PC-9 (cell line): ENCODE measurements at regions not wholly inside any gene's neighbourhood (a gene's known extent, or its start where the extent isn't known, plus 50 kb on each side); places are given as distances from the start of the nearest gene placed in this dataset.

Source experiments
- BruUV-seq: library from RNA; stranded (reverse); fragments of 400-500 nt; replicated peaks from 2 replicates; lab custom pipeline; 2021; lab: Mats Ljungman, UMichigan
- CTCF ChIA-PET: fragments of 300-600 bp; sonication (Branson Sonifier 250); formaldehyde crosslinking; loops from one replicate; lab custom pipeline; 2022; ENCODE audit warnings: antibody characterized with exemption; lab: Charles Lee
- POLR2A ChIA-PET: fragments of 300-600 bp; sonication (Branson Sonifier 250); formaldehyde crosslinking; loops from one replicate; lab custom pipeline; 2022; ENCODE audit warnings: antibody characterized with exemption; ENCODE audit not compliant: unreplicated experiment; lab: Charles Lee
- DNase-seq, 2 experiments: peaks; one replicate each; pipeline versions ENCODE4 v3.0.0 to v3.0.0-alpha.2; 2015 to 2022; ENCODE audit warnings: mixed read lengths in 1 of 2
- H2AFZ ChIP-seq: fragments of 200-600 bp; sonication (generic); 2 replicates; pipeline ENCODE4 v1.8.1; 2017; ENCODE audit warnings: antibody characterized with exemption
- H3F3A ChIP-seq: fragments of 200-600 bp; sonication (generic); 2 replicates; pipeline ENCODE4 v1.8.1; 2017; ENCODE audit warnings: antibody characterized with exemption, mild to moderate bottlenecking, low read depth; ENCODE audit not compliant: insufficient read depth
- H3K27ac ChIP-seq: fragments of 200-600 bp; sonication (generic); 2 replicates; pipeline ENCODE4 v1.6.1; 2016; ENCODE audit warnings: mixed run types
- H3K27me3 ChIP-seq: fragments of 200-600 bp; sonication (generic); 2 replicates; pipeline ENCODE4 v1.6.1; 2016; ENCODE audit warnings: low read depth, mixed run types; ENCODE audit not compliant: insufficient read depth
- H3K36me3 ChIP-seq: fragments of 200-600 bp; sonication (generic); 2 replicates; pipeline ENCODE4 v1.6.1; 2016; ENCODE audit warnings: low read depth, mixed run types
- H3K4me1 ChIP-seq: fragments of 200-600 bp; sonication (generic); replicated peaks from 2 replicates; pipeline ENCODE4 v1.6.1; 2016; ENCODE audit warnings: mixed run types; ENCODE audit not compliant: insufficient read depth
- H3K4me2 ChIP-seq: fragments of 200-600 bp; sonication (generic); 2 replicates; pipeline ENCODE4 v1.6.1; 2017; ENCODE audit warnings: mixed run types
- H3K4me3 ChIP-seq: fragments of 200-600 bp; sonication (generic); 2 replicates; pipeline ENCODE4 v1.6.1; 2016; ENCODE audit warnings: mixed run types
- H3K79me2 ChIP-seq: fragments of 200-600 bp; sonication (generic); 2 replicates; pipeline ENCODE4 v1.6.1; 2017; ENCODE audit warnings: low read depth, mixed run types
- H3K9me2 ChIP-seq: fragments of 200-600 bp; sonication (generic); 2 replicates; pipeline ENCODE4 v1.8.1; 2017; ENCODE audit warnings: mild to moderate bottlenecking; ENCODE audit not compliant: insufficient read depth
- H3K9me3 ChIP-seq: fragments of 200-600 bp; sonication (generic); 2 replicates; pipeline ENCODE4 v1.8.1; 2016; ENCODE audit warnings: low read depth; ENCODE audit not compliant: insufficient read depth
- H4K20me1 ChIP-seq: fragments of 200-600 bp; sonication (generic); 2 replicates; pipeline ENCODE4 v1.8.1; 2017; ENCODE audit not compliant: insufficient read depth
- CTCF ChIP-seq: fragments of 200-600 bp; sonication (generic); conservative IDR thresholded peaks from 2 replicates; pipeline ENCODE4 v1.6.1; 2017; ENCODE audit warnings: mixed run types, antibody characterized with exemption, mild to moderate bottlenecking, moderate library complexity
- EZH2 ChIP-seq: fragments of 200-600 bp; sonication (generic); IDR thresholded peaks from 2 replicates; pipeline ENCODE4 v1.8.0; 2017; ENCODE audit warnings: antibody characterized with exemption, low read depth
- intact Hi-C: fragments of 100-400 bp; cut with micrococcal nuclease; formaldehyde crosslinking; loops from one replicate; pipeline ENCODE4 v1.10.0; 2022; ENCODE audit not compliant: unreplicated experiment

- no peaks in the 10 kb centered on the region for H3K36me3 ChIP-seq
- ChIA-PET POLR2A (no interaction called here), CTCF (no interaction called here)
- DNase-seq, result no peak
- H4K20me1 ChIP-seq, result no peaks in the 10 kb centered on the region
- no peak overlapping the region for H3K4me3 ChIP-seq
- no TSS peak for BruUV-seq
- no peaks in the 10 kb centered on the region for H3K9me2 ChIP-seq
- H2AFZ ChIP-seq, result no peak overlapping the region
- H3K9me3 ChIP-seq, result no peaks in the 10 kb centered on the region
- H3K4me1 ChIP-seq, result no peaks in the 10 kb centered on the region
- H3K27me3 ChIP-seq, result 0 out of 2 replicates have a peak, but pooled peaks cover 7% of the 10 kb centered on the region
- intact Hi-C loops, result no loop called here
- no peaks in the 10 kb centered on the region for H3F3A ChIP-seq
- H3K79me2 ChIP-seq, result no peaks in the 10 kb centered on the region
- TF ChIP-seq EZH2, result no peak
- TF ChIP-seq CTCF, result no peak
- no peak overlapping the region for H3K27ac ChIP-seq
- no peak overlapping the region for H3K4me2 ChIP-seq
These were observed 75.9 kb upstream of the PMFBP1 start for GRCh38 chr16:72247821-72248253.

DNA sequence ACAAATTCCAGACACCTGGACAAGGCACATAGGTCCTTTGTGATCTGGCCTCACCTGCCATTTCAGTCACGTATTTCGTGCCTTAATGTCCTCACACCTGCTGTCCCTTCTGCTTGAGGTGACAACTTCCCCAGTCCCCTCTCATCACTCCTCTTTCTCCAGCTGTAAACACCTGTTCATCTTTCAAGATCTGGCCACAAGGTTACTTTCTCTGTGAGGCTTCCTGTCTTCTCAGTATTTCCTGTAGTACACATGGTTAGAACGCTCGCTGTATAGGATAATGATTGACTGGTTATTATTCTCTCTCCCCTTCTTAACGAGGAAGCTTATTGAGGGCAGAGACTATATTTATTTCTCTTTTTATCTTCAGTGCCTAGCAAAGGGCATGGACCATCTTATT, 74.5 kb upstream of the PMFBP1 start:
- no peak for TF ChIP-seq EZH2
- TF ChIP-seq CTCF, result no peak
- Histone ChIP-seq H3K9me3 (no peaks in the 10 kb centered on the region), H4K20me1 (no peaks in the 10 kb centered on the region), H3K27me3 (no peaks in the 10 kb centered on the region), H3K9me2 (no peaks in the 10 kb centered on the region), H3F3A (no peaks in the 10 kb centered on the region), H3K4me2 (no peak overlapping the region), H3K27ac (no peak overlapping the region), H3K79me2 (no peaks in the 10 kb centered on the region), H3K36me3 (no peaks in the 10 kb centered on the region), H3K4me1 (no peaks in the 10 kb centered on the region), H3K4me3 (no peak overlapping the region), H2AFZ (no peak overlapping the region)
- intact Hi-C loops, result no loop called here
- ChIA-PET POLR2A (no interaction called here), CTCF (no interaction called here)
- BruUV-seq, result no TSS peak
- no peak for DNase-seq

DNA sequence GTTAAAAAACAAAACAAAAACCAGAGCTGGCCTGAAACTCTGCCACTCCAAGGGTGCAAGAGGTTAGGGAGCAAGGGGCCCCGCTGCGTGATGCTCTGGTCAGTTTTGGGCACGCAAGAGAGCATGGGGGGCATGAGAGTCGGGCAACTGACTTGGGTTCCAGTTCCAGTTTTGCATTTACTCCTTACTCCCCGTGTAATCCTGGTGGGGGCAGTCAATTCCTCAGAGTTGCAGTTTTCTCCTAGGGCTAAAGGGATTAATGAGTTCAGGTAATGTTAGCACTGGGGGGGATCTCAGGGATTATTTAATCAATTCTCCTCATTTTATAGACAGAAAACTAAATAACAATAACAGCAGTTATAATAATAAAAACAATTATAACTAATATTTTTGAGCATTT, 72.9 kb upstream of the PMFBP1 start:
- H3K4me3 ChIP-seq, result no peak overlapping the region
- H3K9me2 ChIP-seq, result no peaks in the 10 kb centered on the region
- POLR2A ChIA-PET, result no interaction called here
- intact Hi-C loops, result loop anchor here (5.0 kb wide), 2 partner anchors 1632 to 1712 kb away; no protein-coding TSS in a partner anchor
- H3K27me3 ChIP-seq, result no peaks in the 10 kb centered on the region
- H3K79me2 ChIP-seq, result no peaks in the 10 kb centered on the region
- no peak overlapping the region for H2AFZ ChIP-seq
- CTCF ChIA-PET, result no interaction called here
- TF ChIP-seq EZH2, result no peak
- no peak for TF ChIP-seq CTCF
- no TSS peak for BruUV-seq
- no peak overlapping the region for H3K27ac ChIP-seq
- H3F3A ChIP-seq, result no peaks in the 10 kb centered on the region
- no peaks in the 10 kb centered on the region for H4K20me1 ChIP-seq
- no peaks in the 10 kb centered on the region for H3K36me3 ChIP-seq
- no peaks in the 10 kb centered on the region for H3K9me3 ChIP-seq
- DNase-seq, result no peak
- no peaks in the 10 kb centered on the region for H3K4me1 ChIP-seq
- H3K4me2 ChIP-seq, result no peak overlapping the region
